AG08396 (cell line): ENCODE measurements at regions not wholly inside any gene's neighbourhood (a gene's known extent, or its start where the extent isn't known, plus 50 kb on each side); places are given as distances from the start of the nearest gene placed in this dataset.
A peak's percentile ranks its signal among the peaks of the same experiment; 100 is the strongest.
"Not testable (repeated sequence)": the region's sequence is repeated elsewhere in the genome, so short reads cannot be mapped to it uniquely, and the experiment has no call there.

ENCODE experiments used
- DNase-seq: peaks from one replicate; pipeline ENCODE4 v3.0.0; 2012; ENCODE audit warnings: low spot score, mixed read lengths

DNA sequence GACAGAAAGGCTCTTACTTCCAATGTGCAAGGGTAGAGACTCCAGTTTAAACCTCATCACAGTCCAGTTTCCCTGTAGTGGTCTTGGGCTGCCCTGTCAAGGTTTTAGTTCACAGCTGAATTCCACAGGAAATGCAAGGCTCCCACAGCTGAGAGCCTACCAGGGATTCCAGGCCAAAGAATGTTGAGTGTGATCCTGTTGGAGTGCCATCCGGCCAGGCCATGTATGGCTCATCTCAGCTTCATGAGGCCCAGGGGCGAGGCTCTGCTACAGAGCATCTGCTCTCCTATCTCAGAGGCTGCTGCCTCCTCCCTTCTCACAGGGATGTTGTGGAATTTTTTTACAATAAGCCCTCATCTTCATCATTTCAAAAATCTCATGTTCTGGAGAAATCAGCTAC lies 239.8 kb upstream of the CCL2 start:
- no peak for DNase-seq

- DNase-seq: no peak
These were observed 230.7 kb upstream of the CCL2 start for GRCh38 chr17:34024386-34024785.

- no peak for DNase-seq
These were observed 230.1 kb upstream of the CCL2 start for GRCh38 chr17:34024806-34025551.

GRCh38 chr17:34030601-34031000 lies 224.5 kb upstream of the CCL2 start:
- DNase-seq: not testable (repeated sequence)

GRCh38 chr17:34032305-34032704 lies 222.8 kb upstream of the CCL2 start:
- DNase-seq: not testable (repeated sequence)

DNA sequence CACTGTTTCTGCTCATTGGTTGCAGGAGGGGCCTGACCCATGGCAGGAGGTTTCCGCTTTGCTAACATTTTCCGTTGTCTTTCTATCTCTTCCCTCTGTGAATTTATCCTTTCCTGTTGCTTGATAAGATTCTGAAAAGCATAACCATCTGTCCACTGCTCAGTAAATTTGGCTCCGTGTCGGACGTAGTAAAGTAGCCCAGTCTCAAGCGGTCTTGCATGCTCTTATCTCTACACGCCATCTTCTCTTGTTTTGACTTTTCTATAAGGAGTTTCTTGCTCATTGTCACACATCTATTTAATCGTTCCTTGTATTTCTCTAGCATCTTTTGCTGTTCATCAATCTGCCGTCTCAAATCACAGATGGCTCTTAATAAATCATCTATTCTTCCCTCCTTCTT lies 216.3 kb upstream of the CCL2 start:
- DNase-seq: not testable (repeated sequence)

DNA sequence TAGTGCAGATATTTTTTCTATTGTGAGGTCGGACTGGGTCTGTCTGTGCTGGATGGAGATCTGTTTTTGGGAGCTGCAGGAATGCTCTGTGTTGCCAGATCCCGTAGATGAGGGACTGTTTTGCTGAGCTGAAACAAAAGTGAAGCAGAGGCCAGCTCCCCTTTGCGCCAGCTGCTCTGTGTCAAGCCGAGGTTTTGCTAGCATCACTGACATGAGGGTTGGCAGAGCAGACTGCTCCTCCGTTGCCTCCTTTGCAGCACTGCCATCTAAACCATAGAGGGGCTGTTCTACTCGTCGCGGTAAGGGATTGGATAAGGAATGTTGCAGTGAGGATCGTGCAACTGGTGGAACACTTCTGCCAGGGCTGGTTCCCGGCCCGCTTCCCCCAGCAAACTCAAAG lies 215.9 kb upstream of the CCL2 start:
- not testable (repeated sequence) for DNase-seq

DNA sequence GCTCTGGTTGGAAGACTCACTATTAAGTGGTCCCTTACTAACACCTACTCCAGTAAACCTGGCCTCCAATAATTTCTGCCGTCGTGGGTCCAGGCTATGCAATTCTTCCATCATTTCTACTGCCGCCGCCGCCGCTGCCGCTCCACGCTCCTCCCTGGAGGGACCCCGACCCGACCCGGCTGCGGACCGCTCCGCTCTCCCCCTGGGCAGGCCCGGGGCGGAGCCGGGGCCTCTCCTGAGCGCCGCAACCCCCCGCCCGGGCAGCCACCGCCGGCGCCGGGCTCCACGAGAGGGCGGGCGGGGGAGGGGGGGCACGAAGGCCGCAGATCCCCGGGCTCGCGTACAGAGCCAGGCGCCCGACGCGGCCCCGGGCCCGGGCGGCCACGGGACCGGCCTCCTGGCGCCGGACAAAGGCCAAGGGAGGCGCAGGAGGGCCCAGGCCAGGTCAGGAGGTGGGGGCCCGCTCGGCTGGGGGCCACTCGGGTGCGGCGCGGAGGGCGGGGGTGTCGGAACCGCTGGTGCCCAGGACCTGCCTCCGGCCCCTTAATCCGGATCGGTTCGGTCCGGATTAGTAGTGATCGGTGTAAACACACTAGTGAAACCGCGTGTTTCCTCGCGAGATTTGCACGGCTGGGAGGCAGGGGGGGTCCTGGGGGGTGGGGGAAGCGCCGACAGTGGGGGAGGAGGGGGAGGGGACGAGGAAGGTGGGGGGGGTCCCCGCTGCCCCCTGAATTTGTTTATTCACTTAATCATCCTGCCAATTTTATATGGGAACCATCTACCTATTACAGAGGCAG lies 215.1 kb upstream of the CCL2 start:
- not testable (repeated sequence) for DNase-seq

DNA sequence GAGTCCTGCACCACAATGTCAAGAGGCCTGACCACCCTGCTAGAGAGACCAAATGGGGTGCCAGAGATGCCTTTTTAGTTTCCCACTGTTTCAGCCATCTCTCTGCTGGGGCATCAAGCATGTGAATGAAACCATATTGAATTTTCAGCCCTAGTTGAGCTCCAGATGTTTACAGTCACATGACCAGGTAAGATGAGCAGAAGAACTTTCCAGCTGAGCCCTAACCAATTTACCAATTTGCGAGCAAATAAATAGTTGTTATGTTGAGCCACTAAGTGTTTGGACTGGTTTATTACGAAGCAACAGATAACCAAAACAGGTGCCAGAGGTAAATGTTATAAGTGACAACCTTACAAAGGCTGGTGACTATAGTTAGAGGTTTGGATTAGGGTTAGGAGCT lies 209.1 kb upstream of the CCL2 start:
- DNase-seq: no peak

DNA sequence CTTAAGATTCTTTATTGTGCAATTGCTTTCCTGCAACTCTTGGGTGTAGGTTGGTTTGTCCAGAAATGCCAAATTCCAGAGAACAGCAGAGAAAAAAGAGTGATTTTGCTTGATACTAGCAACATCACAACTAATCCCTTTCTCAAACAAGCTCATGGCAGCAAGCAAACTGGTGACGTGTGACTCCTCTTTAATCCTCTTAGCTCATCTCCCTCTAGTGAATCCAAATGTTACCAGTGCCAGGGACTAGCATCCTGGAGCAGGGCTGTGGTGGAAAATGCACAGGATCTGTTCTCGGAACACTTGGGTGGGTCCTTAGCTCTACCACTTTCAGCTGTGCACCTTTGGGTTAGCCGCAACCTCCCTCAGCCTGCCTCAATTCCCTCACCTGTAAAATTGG lies 204.0 kb upstream of the CCL2 start:
- DNase-seq: no peak

- DNase-seq: no peak
These were observed 200.6 kb upstream of the CCL2 start for GRCh38 chr17:34054495-34054894.

- no peak for DNase-seq
These were observed 199.5 kb upstream of the CCL2 start for GRCh38 chr17:34055606-34056005.

- no peak for DNase-seq
These were observed 195.5 kb upstream of the CCL2 start for GRCh38 chr17:34059423-34060220.

DNA sequence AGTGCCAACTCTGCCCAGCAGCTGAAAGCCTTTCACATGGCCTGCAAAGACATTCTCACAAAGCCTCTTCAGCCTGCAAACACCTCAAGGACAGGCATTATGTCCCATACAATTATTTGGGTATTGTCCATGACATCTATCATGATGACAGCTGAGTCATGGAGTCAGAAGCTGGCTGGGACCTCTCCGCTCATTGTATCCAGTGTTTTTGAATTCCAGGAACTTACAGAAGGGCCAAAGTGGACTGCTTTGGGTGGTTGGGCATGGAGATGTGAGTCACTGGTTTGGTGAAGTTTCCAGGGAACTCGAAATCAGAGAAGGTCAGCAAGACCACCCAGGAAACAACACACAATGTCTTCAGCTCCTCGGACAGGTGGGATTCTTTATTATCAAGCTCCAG lies 188.6 kb upstream of the CCL2 start:
- no peak for DNase-seq

GRCh38 chr17:34067011-34067410 lies 188.1 kb upstream of the CCL2 start:
- DNase-seq: no peak

- DNase-seq: no peak
These were observed 186.5 kb upstream of the CCL2 start for GRCh38 chr17:34068571-34068970.

DNA sequence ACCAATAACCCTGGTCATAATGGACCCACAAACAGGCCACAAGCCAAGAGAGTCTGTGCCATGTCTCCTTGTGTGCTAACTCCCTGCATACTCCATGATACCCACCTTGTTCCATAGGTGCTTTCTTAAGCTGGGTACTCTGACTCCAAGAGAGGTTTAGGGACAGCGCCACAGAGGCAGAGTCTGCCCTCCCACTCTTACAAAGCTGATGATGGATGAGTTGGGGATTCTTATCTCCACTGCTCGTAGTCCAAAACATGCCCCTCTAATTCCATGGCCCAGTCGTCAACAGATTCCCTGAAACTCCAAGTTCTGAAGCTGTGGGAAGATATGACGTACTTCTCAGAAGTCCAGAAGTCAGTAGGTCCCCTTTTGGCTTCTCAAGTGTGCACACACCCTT lies 184.4 kb upstream of the CCL2 start:
- DNase-seq: no peak

DNA sequence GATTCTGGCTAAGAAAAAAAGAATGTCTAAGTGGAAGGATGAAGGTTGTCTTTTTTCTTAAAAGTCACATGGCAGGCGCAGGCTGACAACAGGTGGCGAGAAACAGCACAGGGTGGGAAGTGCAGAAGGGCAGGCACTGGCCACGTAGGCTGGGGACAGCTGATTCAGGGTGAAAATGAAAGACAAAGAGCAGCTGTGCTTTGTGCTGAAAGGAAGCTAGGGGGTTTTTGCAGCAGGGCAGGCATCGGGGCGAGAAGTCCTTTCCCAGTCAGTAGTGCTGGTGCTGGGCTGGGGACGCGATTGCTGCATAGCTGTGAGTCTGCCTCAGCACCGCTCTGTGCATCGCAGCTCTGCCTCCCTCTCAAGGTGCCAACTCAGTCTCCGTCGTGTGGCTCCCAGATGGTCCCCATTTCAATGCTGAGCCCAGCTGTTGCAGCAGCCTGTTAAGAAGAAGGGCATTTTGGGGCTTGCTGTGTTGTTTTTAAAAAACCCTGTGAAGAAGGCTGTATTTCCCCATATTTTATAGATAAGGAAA lies 183.1 kb upstream of the CCL2 start:
- DNase-seq: no peak

- DNase-seq: no peak
These were observed 180.0 kb upstream of the CCL2 start for GRCh38 chr17:34075076-34075475.

DNA sequence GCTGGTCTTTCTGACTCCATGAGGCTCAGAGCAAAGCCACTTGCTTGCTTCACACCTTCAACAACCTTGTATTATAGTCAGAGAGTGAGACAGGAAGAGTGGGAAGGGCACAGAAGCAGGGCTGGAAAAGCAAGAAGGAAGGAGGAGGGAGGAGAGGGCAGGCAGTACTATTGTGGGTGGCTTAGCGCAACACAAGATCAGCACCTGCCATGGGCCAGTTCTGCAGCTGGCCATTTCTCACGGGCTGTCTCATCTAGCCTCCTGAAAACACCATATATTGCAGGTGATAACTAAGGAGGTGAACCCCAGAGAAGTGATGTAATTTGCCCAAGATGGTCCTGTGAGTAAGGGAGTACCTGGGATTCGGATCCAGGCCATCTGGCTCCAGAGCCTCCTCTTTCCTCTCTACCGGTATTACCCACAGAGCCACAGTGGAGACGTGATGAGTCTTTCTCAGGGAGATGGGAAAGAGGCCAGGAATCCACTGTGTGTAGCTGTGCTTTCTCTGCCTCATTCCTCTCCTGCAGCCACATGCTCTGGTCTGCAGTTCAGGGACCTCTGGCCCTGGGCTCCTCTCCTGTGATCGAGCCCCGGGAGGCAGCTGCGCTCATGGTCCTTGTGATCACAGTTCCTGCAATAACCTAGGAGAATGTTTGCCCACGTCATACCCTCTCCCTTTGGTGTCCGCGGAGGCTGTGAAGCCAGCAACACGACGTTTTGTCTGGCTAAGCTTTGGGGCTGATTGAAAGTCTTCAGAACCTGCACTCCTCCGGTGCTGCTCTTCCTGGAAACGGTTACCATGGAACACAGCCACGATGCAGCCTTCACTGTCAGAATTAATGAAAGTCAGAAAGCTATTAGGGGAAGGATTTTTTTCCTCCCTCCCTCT lies 178.1 kb upstream of the CCL2 start:
- DNase-seq: no peak

DNA sequence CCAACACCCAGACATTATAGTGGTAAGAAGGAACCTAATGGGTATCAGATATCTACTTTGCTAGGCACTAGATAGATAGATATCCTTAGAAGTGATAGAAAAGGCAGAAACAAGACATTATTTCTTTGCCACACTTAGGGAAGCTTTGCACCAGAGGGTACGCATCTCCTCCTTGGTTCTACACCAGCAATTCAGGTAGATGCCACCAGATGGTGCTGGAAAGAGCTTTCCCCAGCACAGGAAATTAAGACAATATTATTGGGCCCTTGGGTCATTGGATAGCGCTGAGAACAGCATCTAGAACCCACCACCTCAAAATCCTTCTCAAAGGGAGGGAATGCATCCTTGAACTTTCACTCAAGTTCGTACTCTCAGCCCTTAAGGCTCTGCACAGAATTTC lies 173.8 kb upstream of the CCL2 start:
- peak; percentile 16 for DNase-seq
